H1 (cell line): ENCODE measurements at regions not wholly inside any gene's neighbourhood (a gene's known extent, or its start where the extent isn't known, plus 50 kb on each side); places are given as distances from the start of the nearest gene placed in this dataset.

Experiments used
- CBX5 ChIP-seq: fragments of 300-800, 300-1000 bp; sonication (generic); IDR thresholded peaks from 2 replicates; pipeline ENCODE4 v1.7.1; 2016; ENCODE audit warnings: antibody characterized with exemption, low read length, low read depth
- CEBPB ChIP-seq: IDR thresholded peaks from 2 replicates; pipeline ENCODE4 v1.6.1; 2012; ENCODE audit warnings: low read depth, low read length
- POLR2A ChIP-seq, 2 experiments: IDR thresholded peaks; 1 replicate in 1 of 2; 2 replicates in 1 of 2; pipeline ENCODE4 v1.6.1; 2011; ENCODE audit warnings: low read depth in 2 of 2, low read length in 2 of 2, mild to moderate bottlenecking in 2 of 2; ENCODE audit errors: control extremely low read depth in 1 of 2
- SIN3A ChIP-seq, 2 experiments: IDR thresholded peaks in 1 of 2; conservative IDR thresholded peaks in 1 of 2; 2 replicates each; pipeline ENCODE4 v1.6.1; 2011 to 2012; ENCODE audit warnings: low read length in 2 of 2, improper control_type of control experiment in 1 of 2, low read depth in 1 of 2, mild to moderate bottlenecking in 1 of 2
- TCF12 ChIP-seq: IDR thresholded peaks from 2 replicates; pipeline ENCODE4 v1.6.1; 2011; ENCODE audit warnings: low read depth, mild to moderate bottlenecking, low read length
- TF ChIP-seq, protein P1 (sequence below): IDR thresholded peaks from 2 replicates; pipeline ENCODE4 v1.6.1; 2012; ENCODE audit warnings: inconsistent platforms
- TF ChIP-seq, protein P2 (sequence below), 3 experiments: IDR thresholded peaks; 1 replicate in 2 of 3; 2 replicates in 1 of 3; pipeline versions ENCODE4 v1.5.1 to v1.6.1; 2011; ENCODE audit warnings: low read length in 3 of 3, mild to moderate bottlenecking in 3 of 3, inconsistent platforms in 2 of 3, low read depth in 1 of 3, moderate library complexity in 1 of 3; ENCODE audit not compliant: insufficient read depth in 1 of 3; ENCODE audit errors: control extremely low read depth in 1 of 3

DNA sequence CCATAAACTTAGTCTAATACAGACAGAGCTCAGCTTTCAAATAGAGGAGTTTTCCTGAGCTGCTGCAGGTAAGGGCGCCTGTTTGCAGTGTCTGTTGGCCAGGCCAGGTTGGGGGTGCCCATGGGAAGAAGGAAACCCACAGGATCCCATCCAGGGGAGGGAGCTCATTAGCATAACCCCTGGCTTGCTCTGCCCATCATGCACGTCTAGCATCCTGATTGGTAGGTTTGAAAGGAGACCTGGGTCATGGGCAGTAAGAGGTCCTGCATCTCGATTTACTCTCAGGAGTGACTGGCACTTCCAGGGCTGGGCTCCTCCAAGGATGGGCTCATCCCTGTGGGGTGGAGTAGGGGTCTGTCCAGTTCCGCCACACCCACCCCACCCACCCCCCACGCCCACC lies 103.7 kb upstream of the CLDN14 start:
- TF ChIP-seq CBX5 = no peak
- TF ChIP-seq POLR2A (IDR thresholded peaks at IDR 0.05; ENCODE audit: control extremely low read depth in 1 of 2, low read depth in 2 of 2, low read length in 2 of 2) = no peak
- no peak for TF ChIP-seq SIN3A (conservative IDR thresholded peaks at IDR 0.05 in 1 of 2, IDR thresholded peaks at IDR 0.05 in 1 of 2; ENCODE audit: low read depth in 1 of 2, low read length in 2 of 2)
- TF ChIP-seq, protein P1, sequence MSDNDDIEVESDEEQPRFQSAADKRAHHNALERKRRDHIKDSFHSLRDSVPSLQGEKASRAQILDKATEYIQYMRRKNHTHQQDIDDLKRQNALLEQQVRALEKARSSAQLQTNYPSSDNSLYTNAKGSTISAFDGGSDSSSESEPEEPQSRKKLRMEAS = no peak
- TF ChIP-seq CEBPB = no peak
- TF ChIP-seq, protein P2, sequence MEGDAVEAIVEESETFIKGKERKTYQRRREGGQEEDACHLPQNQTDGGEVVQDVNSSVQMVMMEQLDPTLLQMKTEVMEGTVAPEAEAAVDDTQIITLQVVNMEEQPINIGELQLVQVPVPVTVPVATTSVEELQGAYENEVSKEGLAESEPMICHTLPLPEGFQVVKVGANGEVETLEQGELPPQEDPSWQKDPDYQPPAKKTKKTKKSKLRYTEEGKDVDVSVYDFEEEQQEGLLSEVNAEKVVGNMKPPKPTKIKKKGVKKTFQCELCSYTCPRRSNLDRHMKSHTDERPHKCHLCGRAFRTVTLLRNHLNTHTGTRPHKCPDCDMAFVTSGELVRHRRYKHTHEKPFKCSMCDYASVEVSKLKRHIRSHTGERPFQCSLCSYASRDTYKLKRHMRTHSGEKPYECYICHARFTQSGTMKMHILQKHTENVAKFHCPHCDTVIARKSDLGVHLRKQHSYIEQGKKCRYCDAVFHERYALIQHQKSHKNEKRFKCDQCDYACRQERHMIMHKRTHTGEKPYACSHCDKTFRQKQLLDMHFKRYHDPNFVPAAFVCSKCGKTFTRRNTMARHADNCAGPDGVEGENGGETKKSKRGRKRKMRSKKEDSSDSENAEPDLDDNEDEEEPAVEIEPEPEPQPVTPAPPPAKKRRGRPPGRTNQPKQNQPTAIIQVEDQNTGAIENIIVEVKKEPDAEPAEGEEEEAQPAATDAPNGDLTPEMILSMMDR (IDR thresholded peaks at IDR 0.05; ENCODE audit: control extremely low read depth in 1 of 3, insufficient read depth in 1 of 3, low read depth in 1 of 3, low read length in 3 of 3) = no peak
- no peak for TF ChIP-seq TCF12
